Psoas muscle (tissue), 7 donors: ENCODE measurements at regions not wholly inside any gene's neighbourhood (a gene's known extent, or its start where the extent isn't known, plus 50 kb on each side); places are given as distances from the start of the nearest gene placed in this dataset.
"Not testable (repeated sequence)": the region's sequence is repeated elsewhere in the genome, so short reads cannot be mapped to it uniquely, and the experiment has no call there.

Experiments
- ATAC-seq, 4 donors: fragments of 200-7000 bp; cut with Tn5 transposase; one replicate each; pipeline ENCODE4 v1.9.1; 2020; ENCODE audit warnings: moderate library complexity in 3 of 4, mild to moderate bottlenecking in 2 of 4
- DNase-seq, 2 donors: peaks; one replicate each; pipeline ENCODE4 v3.0.0-alpha.2; 2020
- H3K27ac ChIP-seq: fragments of 200-600 bp; one replicate; pipeline ENCODE4 v1.8.0; 2022
- H3K27me3 ChIP-seq, 3 donors: fragments of 200-600 bp in 1 of 3; one replicate each; pipeline versions ENCODE4 v1.6.1 to v1.8.0; 2013 to 2022; ENCODE audit warnings: low read length in 2 of 3, mild to moderate bottlenecking in 2 of 3, moderate library complexity in 1 of 3; ENCODE audit not compliant: insufficient read depth in 3 of 3
- H3K36me3 ChIP-seq, 2 donors: fragments of 200-600 bp in 1 of 2; one replicate each; pipeline versions ENCODE4 v1.6.1 to v1.8.0; 2013 to 2022; ENCODE audit warnings: low read depth in 1 of 2, mild to moderate bottlenecking in 1 of 2, moderate library complexity in 1 of 2; ENCODE audit not compliant: insufficient read depth in 1 of 2
- H3K4me1 ChIP-seq: fragments of 200-600 bp; one replicate; pipeline ENCODE4 v1.8.0; 2022
- H3K4me3 ChIP-seq: fragments of 200-600 bp; one replicate; pipeline ENCODE4 v1.8.0; 2022; ENCODE audit warnings: mild to moderate bottlenecking
- H3K9me3 ChIP-seq: fragments of 200-600 bp; one replicate; pipeline ENCODE4 v1.8.0; 2022
- WGBS, 3 donors: extraction: QIAGEN DNeasy Blood & Tissue Kit; methylation state at CpG; one replicate each; pipeline versions ENCODE4 v1.1.6 to v1.1.7; 2013; 5-methylcytosine and 5-hydroxymethylcytosine counted together
- intact Hi-C, 2 donors: fragments of 100-400 bp; cut with DNase I; formaldehyde crosslinking; loops; one replicate each; pipeline versions ENCODE4 v1.11.0 to v1.14.2; 2022
- TF ChIP-seq, protein P1 (sequence below): fragments of 200-600 bp; IDR thresholded peaks from one replicate; pipeline ENCODE4 v1.8.0; 2022; ENCODE audit warnings: antibody characterized with exemption
- donor health status: healthy with polysubstance abuse.
- donor health status: DM: no; HTN: no; CAD: no; lungs with moderate emphysema.
- donor health status: Bipolar disorder and iron deficiency.
- donor health status: healthy.
- donor health status: DM: yes; HTN: yes; CAD: no.
- donor health status: DM: no; HTN: no; CAD: no.
- donor health status: DM: yes; HTN: yes; CAD: no.

DNA sequence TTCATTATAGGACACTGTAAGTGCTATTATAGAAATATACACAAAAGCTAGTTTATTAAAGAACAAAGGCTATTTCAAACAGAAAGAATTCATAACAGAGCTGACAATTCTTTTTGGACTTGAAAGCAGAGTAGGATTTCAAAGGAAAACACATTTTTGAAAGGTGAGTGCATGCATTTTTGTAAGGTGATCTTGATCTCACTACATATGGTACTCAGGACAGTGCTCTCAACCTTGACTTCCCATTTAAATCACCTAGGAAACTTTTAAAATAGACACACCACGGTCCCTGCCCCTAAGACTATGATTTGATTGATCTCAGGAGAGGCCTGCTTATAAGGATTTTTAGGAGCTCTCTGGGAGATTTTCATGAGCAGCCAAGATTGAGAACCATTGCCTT is 1362.0 kb downstream of the CDH8 start:
- Histone ChIP-seq H3K9me3 (peaks cover 4% of the 10 kb centered on the region), H3K36me3 (no peaks in the 10 kb centered on the region), H3K4me1 (no peaks in the 10 kb centered on the region), H3K27ac (no peak overlapping the region), H3K27me3 (no peaks in the 10 kb centered on the region), H3K4me3 (no peak overlapping the region)
- TF ChIP-seq, protein P1, sequence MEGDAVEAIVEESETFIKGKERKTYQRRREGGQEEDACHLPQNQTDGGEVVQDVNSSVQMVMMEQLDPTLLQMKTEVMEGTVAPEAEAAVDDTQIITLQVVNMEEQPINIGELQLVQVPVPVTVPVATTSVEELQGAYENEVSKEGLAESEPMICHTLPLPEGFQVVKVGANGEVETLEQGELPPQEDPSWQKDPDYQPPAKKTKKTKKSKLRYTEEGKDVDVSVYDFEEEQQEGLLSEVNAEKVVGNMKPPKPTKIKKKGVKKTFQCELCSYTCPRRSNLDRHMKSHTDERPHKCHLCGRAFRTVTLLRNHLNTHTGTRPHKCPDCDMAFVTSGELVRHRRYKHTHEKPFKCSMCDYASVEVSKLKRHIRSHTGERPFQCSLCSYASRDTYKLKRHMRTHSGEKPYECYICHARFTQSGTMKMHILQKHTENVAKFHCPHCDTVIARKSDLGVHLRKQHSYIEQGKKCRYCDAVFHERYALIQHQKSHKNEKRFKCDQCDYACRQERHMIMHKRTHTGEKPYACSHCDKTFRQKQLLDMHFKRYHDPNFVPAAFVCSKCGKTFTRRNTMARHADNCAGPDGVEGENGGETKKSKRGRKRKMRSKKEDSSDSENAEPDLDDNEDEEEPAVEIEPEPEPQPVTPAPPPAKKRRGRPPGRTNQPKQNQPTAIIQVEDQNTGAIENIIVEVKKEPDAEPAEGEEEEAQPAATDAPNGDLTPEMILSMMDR = no peak
- no peak for DNase-seq
- intact Hi-C loops = no loop called here
- no peak for ATAC-seq
- WGBS, 3 donors = 3 to 26% (median 9%) methylated on average over 1 of the region's 1 CpG

GRCh38 chr16:60655514-60656153 is 1380.6 kb downstream of the CDH8 start:
- 56 to 66% (median 61%) methylated on average over 2 of the region's 2 CpGs for WGBS, 3 donors
- H3K27me3 ChIP-seq = no peaks in the 10 kb centered on the region
- no peaks in the 10 kb centered on the region for H3K36me3 ChIP-seq
- H3K4me3 ChIP-seq = no peak overlapping the region
- TF ChIP-seq, protein P1 = no peak
- DNase-seq = no peak
- intact Hi-C loops = no loop called here
- H3K9me3 ChIP-seq = no peaks in the 10 kb centered on the region
- H3K27ac ChIP-seq = no peak overlapping the region
- no peaks in the 10 kb centered on the region for H3K4me1 ChIP-seq
- ATAC-seq = no peak

DNA sequence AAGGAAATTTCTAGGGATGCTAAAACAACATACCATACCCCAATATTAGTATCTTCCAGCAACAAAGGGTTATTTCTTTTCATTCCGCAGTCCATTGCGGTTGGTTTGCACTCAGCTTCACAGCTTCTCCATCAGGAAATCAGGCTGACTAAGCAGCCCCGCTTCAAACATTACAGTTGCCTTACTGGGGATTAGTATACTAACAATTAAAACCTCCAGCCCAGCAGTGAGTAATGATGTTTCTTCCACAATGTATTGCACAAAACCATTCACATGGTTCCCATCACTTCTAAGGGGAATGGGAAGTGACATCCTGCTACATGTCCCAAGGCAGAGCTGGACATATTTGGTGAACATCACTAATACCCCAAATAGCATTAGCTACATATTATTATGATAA is 1384.9 kb downstream of the CDH8 start:
- TF ChIP-seq, protein P1 = no peak
- H3K27me3 ChIP-seq = no peaks in the 10 kb centered on the region
- no peak overlapping the region for H3K27ac ChIP-seq
- ATAC-seq = no peak
- no peak for DNase-seq
- H3K4me3 ChIP-seq = no peak overlapping the region
- no peaks in the 10 kb centered on the region for H3K9me3 ChIP-seq
- no peaks in the 10 kb centered on the region for H3K4me1 ChIP-seq
- intact Hi-C loops = no loop called here
- H3K36me3 ChIP-seq = no peaks in the 10 kb centered on the region
- 92 to 97% (median 93%) methylated on average over 3 of the region's 3 CpGs for WGBS, 3 donors

DNA sequence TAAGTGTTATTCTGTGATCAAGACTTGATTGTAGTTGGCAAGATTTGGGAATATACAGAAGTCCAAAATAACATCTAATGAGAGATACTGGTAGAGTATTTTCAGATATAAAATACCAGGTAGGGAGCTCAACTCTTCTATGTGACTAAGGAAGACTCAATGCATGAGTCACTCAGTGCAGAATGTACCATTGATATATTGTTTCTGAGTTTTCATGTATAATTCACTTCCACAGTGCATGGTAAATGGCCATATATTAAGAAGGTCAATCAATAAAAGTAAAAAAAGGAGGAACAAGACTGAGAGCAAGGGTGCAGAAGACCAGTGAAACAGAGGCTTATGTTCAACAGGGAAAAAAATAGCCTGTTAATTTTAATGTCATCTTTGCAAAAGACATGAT is 1387.9 kb downstream of the CDH8 start:
- TF ChIP-seq, protein P1 = no peak
- Histone ChIP-seq H3K27me3 (no peaks in the 10 kb centered on the region), H3K9me3 (no peaks in the 10 kb centered on the region), H3K4me1 (no peaks in the 10 kb centered on the region), H3K36me3 (no peaks in the 10 kb centered on the region), H3K27ac (no peak overlapping the region), H3K4me3 (no peak overlapping the region)
- no peak for ATAC-seq
- intact Hi-C loops = no loop called here
- DNase-seq = no peak

GRCh38 chr16:60647388-60647787 is 1388.8 kb downstream of the CDH8 start:
- ATAC-seq, H3K4me3 ChIP-seq, intact Hi-C loops, H3K27me3 ChIP-seq, H3K4me1 ChIP-seq, H3K9me3 ChIP-seq, DNase-seq, H3K36me3 ChIP-seq, H3K27ac ChIP-seq: not testable (repeated sequence)
- WGBS, 3 donors = 79 to 88% (median 80%) methylated on average over 19 of the region's 19 CpGs
